ENCODE measurements at regions not wholly inside any gene's neighbourhood (a gene's known extent, or its start where the extent isn't known, plus 50 kb on each side); places are given as distances from the start of the nearest gene placed in this dataset.

DNA sequence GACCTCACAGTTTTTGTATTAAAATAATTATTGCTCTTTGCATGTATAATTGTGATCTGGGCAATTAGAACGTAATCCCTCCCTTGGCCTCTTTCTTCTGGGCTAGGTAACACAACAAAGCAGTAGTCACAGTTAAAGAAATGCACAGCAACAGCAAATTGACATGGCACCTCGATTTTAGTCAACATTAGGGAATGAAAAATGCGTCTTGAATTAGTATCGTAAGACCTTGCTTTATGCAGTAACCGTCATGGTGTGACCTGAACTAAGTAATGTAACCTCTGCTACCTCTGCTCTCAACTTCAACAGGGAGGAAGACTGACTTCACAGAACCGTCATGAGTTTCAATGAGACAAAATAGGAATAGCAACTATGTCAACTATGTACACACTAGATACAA lies 265.4 kb upstream of the MAF start:
- TF ChIP-seq POLR2A (IDR thresholded peaks at IDR 0.05): no peak
- TF ChIP-seq, protein P1, sequence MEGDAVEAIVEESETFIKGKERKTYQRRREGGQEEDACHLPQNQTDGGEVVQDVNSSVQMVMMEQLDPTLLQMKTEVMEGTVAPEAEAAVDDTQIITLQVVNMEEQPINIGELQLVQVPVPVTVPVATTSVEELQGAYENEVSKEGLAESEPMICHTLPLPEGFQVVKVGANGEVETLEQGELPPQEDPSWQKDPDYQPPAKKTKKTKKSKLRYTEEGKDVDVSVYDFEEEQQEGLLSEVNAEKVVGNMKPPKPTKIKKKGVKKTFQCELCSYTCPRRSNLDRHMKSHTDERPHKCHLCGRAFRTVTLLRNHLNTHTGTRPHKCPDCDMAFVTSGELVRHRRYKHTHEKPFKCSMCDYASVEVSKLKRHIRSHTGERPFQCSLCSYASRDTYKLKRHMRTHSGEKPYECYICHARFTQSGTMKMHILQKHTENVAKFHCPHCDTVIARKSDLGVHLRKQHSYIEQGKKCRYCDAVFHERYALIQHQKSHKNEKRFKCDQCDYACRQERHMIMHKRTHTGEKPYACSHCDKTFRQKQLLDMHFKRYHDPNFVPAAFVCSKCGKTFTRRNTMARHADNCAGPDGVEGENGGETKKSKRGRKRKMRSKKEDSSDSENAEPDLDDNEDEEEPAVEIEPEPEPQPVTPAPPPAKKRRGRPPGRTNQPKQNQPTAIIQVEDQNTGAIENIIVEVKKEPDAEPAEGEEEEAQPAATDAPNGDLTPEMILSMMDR (IDR thresholded peaks at IDR 0.05): no peak
- TF ChIP-seq EP300 (IDR thresholded peaks at IDR 0.05): no peak
- TF ChIP-seq POLR2AphosphoS5 (IDR thresholded peaks at IDR 0.05): no peak
